Renal pelvis (tissue), 1 donor: ENCODE measurements at regions not wholly inside any gene's neighbourhood (a gene's known extent, or its start where the extent isn't known, plus 50 kb on each side); places are given as distances from the start of the nearest gene placed in this dataset.
"Not testable (repeated sequence)": the region's sequence is repeated elsewhere in the genome, so short reads cannot be mapped to it uniquely, and the experiment has no call there.

Experiments used
- DNase-seq: peaks from one replicate; pipeline ENCODE4 v3.0.0-alpha.2; 2013

GRCh38 chr2:62330959-62331358 lies 135.0 kb downstream of the B3GNT2 start:
- no peak for DNase-seq

- no peak for DNase-seq
These were observed 133.9 kb downstream of the B3GNT2 start for GRCh38 chr2:62329797-62330196.

- DNase-seq = no peak
These were observed 130.8 kb downstream of the B3GNT2 start for GRCh38 chr2:62326735-62327134.

GRCh38 chr2:62325398-62325797 lies 129.5 kb downstream of the B3GNT2 start:
- no peak for DNase-seq

- no peak for DNase-seq
These were observed 125.7 kb downstream of the B3GNT2 start for GRCh38 chr2:62321380-62322289.

GRCh38 chr2:62320657-62321357 lies 124.9 kb downstream of the B3GNT2 start:
- DNase-seq = no peak

DNA sequence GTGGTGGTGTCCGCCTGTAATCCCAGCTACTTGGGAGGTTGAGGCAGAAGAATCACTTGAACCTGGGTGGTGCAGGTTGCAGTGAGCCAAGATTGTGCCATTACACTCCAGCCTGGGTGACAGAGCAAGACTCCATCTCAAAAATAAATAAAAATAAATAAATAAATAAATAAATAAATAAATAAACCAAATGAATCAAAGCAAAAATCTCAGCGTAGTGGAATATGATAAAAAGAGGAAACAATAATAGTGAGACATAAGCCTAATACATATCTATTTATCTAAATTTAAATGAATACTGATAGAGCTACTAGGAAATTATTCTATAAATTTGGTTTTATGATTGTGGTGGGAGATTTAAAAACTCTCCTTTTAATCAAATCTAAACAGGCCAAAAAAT lies 124.2 kb downstream of the B3GNT2 start:
- DNase-seq = not testable (repeated sequence)

DNA sequence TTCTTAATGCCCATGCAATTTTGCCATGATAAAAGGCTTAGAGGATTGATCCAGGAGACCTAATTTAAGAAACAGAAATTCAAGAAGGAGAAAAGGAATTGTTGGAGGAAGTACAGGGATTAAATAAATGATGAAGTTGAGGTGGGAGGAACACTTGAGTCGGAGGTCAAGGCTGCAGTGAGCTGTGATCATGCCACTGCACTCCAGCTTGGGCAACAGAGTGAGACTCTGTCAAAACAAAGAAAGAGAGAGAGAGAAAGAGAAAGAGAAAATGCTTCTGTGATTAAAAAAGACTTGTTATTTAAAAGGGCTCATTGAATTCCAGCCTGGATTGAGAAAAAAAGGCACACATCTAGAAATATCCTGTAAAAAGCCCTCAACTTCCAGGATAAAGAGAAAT lies 123.2 kb downstream of the B3GNT2 start:
- DNase-seq = no peak

DNA sequence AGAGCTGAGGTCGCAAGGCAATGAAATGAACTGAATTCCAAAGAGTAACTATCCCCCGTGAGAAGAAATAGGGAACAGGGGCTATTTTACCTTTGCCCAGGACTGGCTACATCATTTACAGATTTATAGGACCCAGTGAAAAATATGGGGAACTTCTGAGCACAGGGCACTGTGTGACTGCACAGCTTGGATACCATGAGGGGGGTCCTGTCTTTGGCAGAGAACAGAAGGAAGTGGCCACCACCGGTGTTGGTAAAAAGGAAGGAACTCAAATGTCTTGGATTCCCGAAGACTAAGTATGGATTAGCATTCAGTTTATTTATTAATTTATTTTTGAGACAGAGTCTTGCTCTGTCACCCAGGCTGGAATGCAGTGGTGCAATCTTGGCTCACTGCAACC lies 119.6 kb downstream of the B3GNT2 start:
- no peak for DNase-seq

- DNase-seq = no peak
These were observed 118.4 kb downstream of the B3GNT2 start for GRCh38 chr2:62314291-62314690.

DNA sequence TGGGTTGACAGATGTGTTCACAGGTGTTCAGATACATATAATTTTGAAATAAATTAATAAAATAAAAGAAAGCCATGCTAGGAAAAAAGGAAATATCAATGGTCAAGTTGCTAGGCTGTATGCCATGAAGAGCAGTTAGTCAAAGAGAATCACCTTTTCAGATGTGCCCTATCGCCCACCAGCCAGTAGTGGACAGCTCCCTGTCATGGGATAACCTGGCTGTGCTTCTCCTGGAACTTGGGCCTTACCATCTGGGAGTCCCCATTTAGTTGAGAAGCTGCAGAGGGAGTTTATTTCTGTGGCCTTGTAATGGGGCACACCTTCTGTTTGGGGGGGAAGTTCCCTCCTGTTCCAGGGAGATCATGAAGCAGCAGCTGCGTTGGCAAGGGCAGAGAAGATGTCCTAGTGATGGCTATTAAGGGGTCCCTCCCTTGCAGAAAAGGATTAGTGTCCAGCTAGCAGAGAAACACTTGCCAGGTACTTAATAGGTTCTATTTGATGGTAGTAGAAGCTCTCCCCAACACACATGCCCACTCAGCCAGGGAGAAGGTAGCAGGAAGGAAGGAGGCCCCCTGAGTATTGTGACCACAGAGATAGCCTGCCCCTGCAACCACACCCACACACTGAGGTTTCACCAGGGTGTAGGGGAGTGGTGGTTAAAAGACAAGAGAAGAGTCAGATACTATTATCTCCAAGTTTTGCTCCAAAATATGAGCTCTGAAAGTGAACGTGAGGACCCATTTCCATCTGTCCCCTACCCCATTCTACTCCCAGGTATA lies 117.7 kb downstream of the B3GNT2 start:
- no peak for DNase-seq

DNA sequence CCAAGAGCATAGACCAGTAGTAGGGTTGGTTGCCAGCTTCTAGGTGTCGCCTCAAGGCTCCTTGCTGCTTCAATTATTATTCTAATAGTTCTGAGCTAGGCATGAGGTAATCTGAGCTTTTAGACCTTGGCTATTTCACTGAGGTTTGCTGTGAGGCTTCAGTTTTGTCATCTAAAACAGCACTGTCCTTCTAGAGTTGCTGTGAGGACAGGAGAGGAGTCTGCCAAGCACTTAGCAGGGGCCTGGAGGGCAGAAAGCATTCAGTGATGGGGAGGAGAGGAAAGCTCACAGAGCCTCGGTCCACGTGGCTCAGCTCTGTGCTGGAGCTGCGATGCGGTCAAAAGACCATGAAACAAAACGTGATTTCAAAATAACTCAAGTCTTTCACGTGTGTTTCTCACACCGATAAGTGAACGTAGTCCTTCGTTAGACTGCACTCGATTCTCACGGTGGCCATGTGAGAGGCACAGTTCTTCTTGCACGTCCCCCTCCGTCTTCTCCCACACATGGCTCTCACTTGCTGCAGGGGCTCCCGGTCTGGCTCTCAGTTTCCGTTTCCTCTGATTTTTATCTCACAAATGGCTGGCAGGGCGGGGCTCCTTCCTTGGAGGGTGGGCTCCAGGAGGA lies 113.7 kb downstream of the B3GNT2 start:
- DNase-seq = no peak

GRCh38 chr2:62309081-62309464 lies 113.2 kb downstream of the B3GNT2 start:
- DNase-seq = no peak

DNA sequence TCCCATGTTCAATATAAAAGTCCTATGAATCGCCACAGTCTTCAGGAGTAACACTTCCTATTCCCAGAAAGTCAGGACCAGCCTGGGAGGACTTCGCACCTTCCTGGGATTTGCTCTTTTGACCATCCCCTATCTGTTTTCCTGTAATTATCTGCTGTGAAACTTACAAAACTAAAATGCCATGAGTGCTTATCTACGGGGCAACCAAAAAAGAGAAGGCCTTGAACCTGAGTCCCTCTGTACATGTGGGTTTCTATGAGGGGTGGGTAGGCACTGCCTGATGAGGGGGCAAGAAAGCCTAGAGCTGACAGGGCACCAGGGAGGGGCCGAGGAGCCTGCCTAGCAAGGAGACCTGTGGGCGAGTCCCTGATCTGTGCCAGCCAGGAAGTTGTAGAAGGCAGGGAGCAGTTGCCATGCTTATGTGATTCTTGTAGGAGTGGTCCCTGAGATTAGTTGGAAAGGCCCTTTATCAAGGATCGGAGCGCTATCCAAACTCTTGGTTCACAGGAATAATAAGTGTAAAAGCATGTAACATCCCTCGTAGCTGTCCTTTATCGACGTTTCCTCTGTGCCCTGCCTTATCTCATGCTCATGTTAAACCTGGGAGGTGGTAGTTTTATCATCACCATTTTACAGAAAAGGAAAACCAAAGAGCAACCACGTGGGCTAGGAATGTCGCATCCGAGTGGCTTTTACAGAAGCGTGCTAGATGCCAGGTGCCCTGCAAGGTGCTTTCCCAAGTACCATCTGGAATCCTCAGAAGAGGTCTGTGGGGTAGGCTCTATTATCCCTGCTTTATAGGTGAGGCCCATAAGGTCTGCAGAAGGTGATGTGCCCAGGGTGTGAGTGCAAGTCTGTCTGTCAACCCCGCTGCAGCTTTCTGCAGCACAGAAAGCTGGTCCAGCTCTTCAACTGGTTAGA lies 111.8 kb downstream of the B3GNT2 start:
- DNase-seq = no peak

DNA sequence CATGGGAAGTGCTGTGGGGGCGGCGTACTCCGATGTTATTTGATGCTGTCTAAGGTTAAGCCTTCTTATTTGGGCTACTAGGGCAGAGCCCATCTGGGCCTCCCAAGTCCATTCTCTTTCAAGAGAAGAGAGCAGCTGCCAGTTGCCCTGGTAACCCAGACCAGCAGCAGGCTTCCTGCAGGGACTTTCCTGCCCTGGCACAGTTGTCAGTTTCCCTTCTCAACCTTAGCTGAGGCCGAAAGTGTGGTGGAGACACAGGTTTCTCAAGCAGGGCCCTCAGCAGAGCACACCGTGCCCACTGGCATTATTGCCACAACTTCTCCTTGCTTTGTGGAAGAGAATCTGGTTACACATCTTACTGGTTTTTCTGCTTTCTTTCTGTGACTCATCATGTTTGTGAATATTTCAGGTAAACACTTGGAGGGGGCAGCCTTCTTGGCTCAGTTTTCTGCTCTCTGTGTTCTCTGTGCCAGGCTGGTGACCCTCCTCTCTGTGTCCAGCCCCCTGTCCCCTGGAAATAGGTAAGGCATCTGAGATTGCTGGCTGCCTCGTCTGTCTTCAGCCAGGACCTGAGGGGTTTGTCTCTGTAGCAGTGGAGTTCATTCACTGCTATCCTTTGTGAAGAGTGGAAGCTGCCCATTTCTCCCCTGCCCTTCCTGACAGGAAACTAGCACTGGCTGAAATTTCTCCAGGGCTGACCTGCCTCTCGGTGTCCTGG lies 111.0 kb downstream of the B3GNT2 start:
- no peak for DNase-seq

DNA sequence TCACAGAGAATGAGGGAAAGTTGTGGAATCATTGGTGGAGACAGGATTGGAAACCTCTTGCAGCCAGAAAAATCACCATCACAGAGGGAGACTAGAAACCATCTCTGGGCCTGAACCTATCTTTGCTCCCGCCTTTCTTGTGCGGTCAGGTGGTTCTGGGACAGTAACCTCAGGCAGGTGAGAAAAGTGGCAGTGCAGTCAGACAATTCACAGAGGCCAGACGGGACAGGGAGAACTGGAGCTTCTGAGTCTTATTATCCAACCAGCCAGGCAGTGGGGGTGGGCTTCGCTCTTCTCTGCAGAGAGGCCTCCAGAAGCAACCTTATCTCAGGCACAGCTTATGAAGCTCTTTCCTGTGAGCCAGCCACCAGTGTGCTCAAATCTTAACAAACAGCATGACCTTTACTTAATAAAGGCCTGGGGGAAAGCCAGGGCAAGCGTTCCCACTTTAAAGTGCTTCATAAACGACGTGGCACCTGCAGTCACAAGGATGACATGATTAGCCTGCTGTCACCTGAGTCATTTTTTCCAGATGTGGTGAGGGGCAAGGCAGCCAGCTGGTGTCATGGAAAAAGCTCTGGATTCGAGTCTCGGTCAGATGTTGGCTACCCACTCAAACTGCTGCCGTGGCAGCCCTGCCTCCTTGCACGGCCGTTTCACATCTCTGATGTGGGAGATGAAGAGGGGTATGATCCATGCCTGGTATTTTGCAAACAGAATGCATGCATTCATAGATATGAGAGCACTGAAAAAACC lies 109.7 kb downstream of the B3GNT2 start:
- no peak for DNase-seq

DNA sequence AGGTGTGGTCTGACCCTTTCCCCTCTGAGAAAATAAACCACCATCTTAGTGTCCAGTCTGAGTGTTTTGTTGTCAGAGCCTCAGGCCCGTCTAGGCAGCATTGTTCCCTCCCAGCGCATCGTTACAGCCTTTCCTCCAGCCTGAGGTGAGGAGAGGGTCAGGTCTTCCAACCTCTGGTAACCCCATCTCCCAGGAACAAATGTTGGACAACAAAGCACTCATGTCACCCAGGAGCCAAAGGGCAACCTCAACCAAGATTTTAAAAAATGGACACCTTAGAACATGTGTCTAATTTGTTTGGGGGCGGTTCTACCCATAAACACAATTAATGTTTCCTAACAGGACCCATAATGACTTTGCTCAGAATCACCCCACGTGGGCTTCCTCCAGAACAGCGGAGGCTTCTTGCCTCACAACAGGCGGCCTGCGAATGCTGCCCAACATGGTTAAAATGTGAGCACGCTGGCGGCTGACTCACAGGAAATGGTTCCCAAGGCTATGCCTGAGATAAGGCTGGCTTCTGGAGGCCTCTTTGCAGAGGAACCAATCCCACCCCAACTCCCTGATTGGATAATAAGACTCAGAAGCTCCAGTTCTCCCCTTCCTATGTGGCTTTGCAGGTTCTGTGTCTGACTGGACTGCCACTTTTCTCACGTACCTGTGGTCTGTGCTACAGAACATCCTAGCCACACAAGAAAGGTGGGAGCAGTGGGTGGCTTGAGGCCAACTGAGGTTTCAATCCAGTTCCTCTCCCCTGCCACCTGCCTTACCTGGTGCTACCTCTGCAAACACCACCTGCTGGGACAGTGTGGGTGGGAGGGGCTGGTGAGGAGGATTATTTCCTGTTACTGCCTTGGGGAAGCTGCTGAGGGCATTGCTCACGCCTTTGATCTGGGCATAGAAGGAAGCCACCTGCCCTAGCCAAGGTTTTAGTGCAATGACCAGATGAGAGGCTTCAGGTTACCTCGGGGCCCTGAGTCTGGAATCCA lies 108.8 kb downstream of the B3GNT2 start:
- DNase-seq = no peak

- no peak for DNase-seq
These were observed 107.9 kb downstream of the B3GNT2 start for GRCh38 chr2:62303788-62304187.
